Duodenal mucosa (tissue), 2 donors: ENCODE measurements at regions not wholly inside any gene's neighbourhood (a gene's known extent, or its start where the extent isn't known, plus 50 kb on each side); places are given as distances from the start of the nearest gene placed in this dataset.
"Not testable (repeated sequence)": the region's sequence is repeated elsewhere in the genome, so short reads cannot be mapped to it uniquely, and the experiment has no call there.

Experiments
- H3K27ac ChIP-seq: one replicate; pipeline ENCODE4 v1.7.0; 2013; ENCODE audit warnings: low read depth, low read length
- H3K27me3 ChIP-seq, 2 donors: one replicate each; pipeline ENCODE4 v1.7.0; 2013; ENCODE audit warnings: low read length in 2 of 2, control low read depth in 1 of 2; ENCODE audit not compliant: insufficient read depth in 2 of 2, control insufficient read depth in 1 of 2
- H3K36me3 ChIP-seq, 2 donors: one replicate each; pipeline ENCODE4 v1.7.0; 2013; ENCODE audit warnings: low read length in 2 of 2, control low read depth in 1 of 2; ENCODE audit not compliant: insufficient read depth in 2 of 2, control insufficient read depth in 1 of 2
- H3K4me1 ChIP-seq, 2 donors: one replicate each; pipeline ENCODE4 v1.7.0; 2013; ENCODE audit warnings: low read length in 2 of 2, control low read depth in 1 of 2; ENCODE audit not compliant: insufficient read depth in 2 of 2, control insufficient read depth in 1 of 2
- H3K4me3 ChIP-seq, 2 donors: one replicate each; pipeline ENCODE4 v1.7.0; 2013; ENCODE audit warnings: low read length in 2 of 2, low read depth in 1 of 2
- H3K9ac ChIP-seq, 2 donors: one replicate each; pipeline ENCODE4 v1.7.0; 2013; ENCODE audit warnings: low read length in 2 of 2, low read depth in 1 of 2
- H3K9me3 ChIP-seq, 2 donors: one replicate each; pipeline ENCODE4 v1.7.0; 2013; ENCODE audit warnings: low read length in 2 of 2, control low read depth in 1 of 2; ENCODE audit not compliant: control insufficient read depth in 1 of 2

GRCh38 chr6:28838634-28839442 lies 84.9 kb downstream of the TRIM27 start:
- Histone ChIP-seq H3K4me1 (peaks cover 8 to 15% of the 10 kb centered on the region in 2 donors), H3K36me3 (no peaks in the 10 kb centered on the region), H3K9me3 (no peaks in the 10 kb centered on the region), H3K27me3 (peaks cover 0 to 7% of the 10 kb centered on the region in 2 donors), H3K4me3 (peak overlapping the region; percentile 90 to 96), H3K27ac (no peak overlapping the region), H3K9ac (peak overlapping the region; percentile 51 to 68)

- peak overlapping the region in 1 of 2 donors; percentile 68 for H3K9ac ChIP-seq
- no peaks in the 10 kb centered on the region for H3K9me3 ChIP-seq
- H3K4me1 ChIP-seq, result peaks cover 8 to 15% of the 10 kb centered on the region in 2 donors
- peak overlapping the region; percentile 90 to 96 for H3K4me3 ChIP-seq
- peaks cover 0 to 4% of the 10 kb centered on the region in 2 donors for H3K27me3 ChIP-seq
- H3K27ac ChIP-seq, result no peak overlapping the region
- H3K36me3 ChIP-seq, result no peaks in the 10 kb centered on the region
These were observed 84.2 kb downstream of the TRIM27 start for GRCh38 chr6:28839443-28840120.

GRCh38 chr6:28841290-28841689 lies 82.5 kb downstream of the TRIM27 start:
- Histone ChIP-seq H3K9me3 (no peaks in the 10 kb centered on the region), H3K9ac (no peak overlapping the region), H3K36me3 (no peaks in the 10 kb centered on the region), H3K4me1 (peaks cover 8 to 15% of the 10 kb centered on the region in 2 donors), H3K27me3 (peaks cover 0 to 4% of the 10 kb centered on the region in 2 donors), H3K27ac (no peak overlapping the region), H3K4me3 (no peak overlapping the region)

GRCh38 chr6:28848756-28849155 lies 75.0 kb downstream of the TRIM27 start:
- H3K27me3 ChIP-seq, H3K9ac ChIP-seq: not testable (repeated sequence)

More at GRCh38 chr6:28848756-28849155, 75.0 kb downstream of the TRIM27 start:
- H3K9me3 ChIP-seq, H3K4me3 ChIP-seq, H3K4me1 ChIP-seq, H3K27ac ChIP-seq, H3K36me3 ChIP-seq: not testable (repeated sequence)
